Mesenchymal stem cell (in vitro differentiated cells and primary cell): ENCODE measurements at regions not wholly inside any gene's neighbourhood (a gene's known extent, or its start where the extent isn't known, plus 50 kb on each side); places are given as distances from the start of the nearest gene placed in this dataset.
A peak's percentile ranks its signal among the peaks of the same experiment; 100 is the strongest.
"Not testable (repeated sequence)": the region's sequence is repeated elsewhere in the genome, so short reads cannot be mapped to it uniquely, and the experiment has no call there.

ENCODE experiments used
- DNase-seq: peaks from one replicate; pipeline ENCODE4 v3.0.0-alpha.2; 2013
- H2AFZ ChIP-seq: one replicate; pipeline ENCODE4 v1.6.1; 2013; ENCODE audit warnings: low read depth, mild to moderate bottlenecking, control low read depth, inconsistent platforms, low read length, moderate library complexity
- H2AK5ac ChIP-seq: 2 replicates; pipeline ENCODE4 v1.6.1; 2013; ENCODE audit warnings: low read length, moderate library complexity, mild to moderate bottlenecking, inconsistent platforms; ENCODE audit not compliant: severe bottlenecking
- H2BK120ac ChIP-seq: one replicate; pipeline ENCODE4 v1.6.1; 2013; ENCODE audit warnings: low read depth, mild to moderate bottlenecking, inconsistent platforms, low read length, moderate library complexity
- H2BK12ac ChIP-seq, 2 experiments: one replicate each; pipeline ENCODE4 v1.6.1; 2013; ENCODE audit warnings: inconsistent platforms in 2 of 2, low read length in 2 of 2, mild to moderate bottlenecking in 2 of 2, moderate library complexity in 2 of 2, control low read depth in 1 of 2
- H2BK15ac ChIP-seq: one replicate; pipeline ENCODE4 v1.6.1; 2013; ENCODE audit warnings: mild to moderate bottlenecking, low read depth, inconsistent platforms; ENCODE audit not compliant: poor library complexity, severe bottlenecking
- H2BK5ac ChIP-seq: 2 replicates; pipeline ENCODE4 v1.6.1; 2013; ENCODE audit warnings: low read depth, mild to moderate bottlenecking, low read length, control low read depth, inconsistent platforms; ENCODE audit not compliant: poor library complexity, severe bottlenecking
- H3K14ac ChIP-seq, 2 experiments: one replicate each; pipeline ENCODE4 v1.6.1; 2013; ENCODE audit warnings: inconsistent platforms in 2 of 2, low read length in 2 of 2, control low read depth in 1 of 2, mild to moderate bottlenecking in 1 of 2, moderate library complexity in 1 of 2
- H3K18ac ChIP-seq, 2 experiments: one replicate each; pipeline ENCODE4 v1.6.1; 2013; ENCODE audit warnings: inconsistent platforms in 2 of 2, low read length in 2 of 2, control low read depth in 1 of 2, low read depth in 1 of 2, mild to moderate bottlenecking in 1 of 2
- H3K23ac ChIP-seq, 2 experiments: one replicate each; pipeline ENCODE4 v1.6.1; 2013; ENCODE audit warnings: inconsistent platforms in 2 of 2, low read length in 2 of 2, mild to moderate bottlenecking in 2 of 2, moderate library complexity in 2 of 2, control low read depth in 1 of 2
- H3K27ac ChIP-seq: 2 replicates; pipeline ENCODE4 v1.5.1; 2013; ENCODE audit warnings: mild to moderate bottlenecking, moderate library complexity, low read length, control low read depth, inconsistent platforms; ENCODE audit not compliant: poor library complexity, severe bottlenecking
- H3K27me3 ChIP-seq, 2 experiments: 2 replicates each; pipeline versions ENCODE4 v1.6.1 to v1.7.0; 2013; ENCODE audit warnings: low read length in 2 of 2, mild to moderate bottlenecking in 2 of 2, moderate library complexity in 2 of 2, control low read depth in 1 of 2, inconsistent platforms in 1 of 2; ENCODE audit not compliant: control insufficient read depth in 1 of 2, insufficient read depth in 1 of 2
- H3K36me3 ChIP-seq, 2 experiments: 2 replicates each; pipeline versions ENCODE4 v1.6.1 to v1.7.0; 2013; ENCODE audit warnings: low read length in 2 of 2, control low read depth in 1 of 2, inconsistent platforms in 1 of 2, low read depth in 1 of 2, mild to moderate bottlenecking in 1 of 2; ENCODE audit not compliant: insufficient read depth in 2 of 2, control insufficient read depth in 1 of 2
- H3K4ac ChIP-seq, 2 experiments: one replicate each; pipeline ENCODE4 v1.6.1; 2013; ENCODE audit warnings: inconsistent platforms in 2 of 2, low read length in 2 of 2, mild to moderate bottlenecking in 2 of 2, moderate library complexity in 2 of 2, control low read depth in 1 of 2, low read depth in 1 of 2
- H3K4me1 ChIP-seq: 2 replicates; pipeline ENCODE4 v1.6.1; 2013; ENCODE audit warnings: low read depth, low read length, control low read depth; ENCODE audit not compliant: control insufficient read depth, insufficient read depth
- H3K4me2 ChIP-seq: 2 replicates; pipeline ENCODE4 v1.6.1; 2013; ENCODE audit warnings: low read length, mild to moderate bottlenecking, inconsistent platforms; ENCODE audit not compliant: poor library complexity, severe bottlenecking
- H3K4me3 ChIP-seq, 2 experiments: 2 replicates each; pipeline versions ENCODE4 v1.5.1 to v1.7.0; 2013; ENCODE audit warnings: low read length in 2 of 2, mild to moderate bottlenecking in 2 of 2, control low read depth in 1 of 2, low read depth in 1 of 2; ENCODE audit not compliant: insufficient read depth in 1 of 2
- H3K79me1 ChIP-seq: replicated peaks from 2 replicates; pipeline ENCODE4 v1.6.1; 2013; ENCODE audit warnings: mild to moderate bottlenecking, control low read depth, low read length, inconsistent platforms; ENCODE audit not compliant: poor library complexity, severe bottlenecking
- H3K9ac ChIP-seq: 2 replicates; pipeline ENCODE4 v1.7.0; 2013; ENCODE audit warnings: mild to moderate bottlenecking, low read length, moderate library complexity
- H3K9me3 ChIP-seq: 2 replicates; pipeline ENCODE4 v1.7.0; 2013; ENCODE audit warnings: mild to moderate bottlenecking, low read length; ENCODE audit not compliant: control insufficient read depth
- H4K8ac ChIP-seq: one replicate; pipeline ENCODE4 v1.6.1; 2013; ENCODE audit warnings: inconsistent platforms, mild to moderate bottlenecking, low read length, moderate library complexity
- H4K91ac ChIP-seq: one replicate; pipeline ENCODE4 v1.6.1; 2013; ENCODE audit warnings: mild to moderate bottlenecking, low read length, inconsistent platforms
- WGBS: methylation state at CpG from one replicate; pipeline ENCODE4 v1.1.7; 2013; ENCODE audit warnings: mixed read lengths; 5-methylcytosine and 5-hydroxymethylcytosine counted together

GRCh38 chr6:153309651-153310050 is 178.6 kb upstream of the RGS17 start:
- Histone ChIP-seq H4K91ac (no peak overlapping the region), H3K4me3 (no peak overlapping the region), H2BK5ac (no peak overlapping the region), H3K79me1 (no peaks in the 10 kb centered on the region), H3K27me3 (peaks cover 0 to 8% of the 10 kb centered on the region in 2 experiments), H3K14ac (no peak overlapping the region), H3K9ac (no peak overlapping the region), H3K36me3 (no peaks in the 10 kb centered on the region), H4K8ac (no peak overlapping the region), H3K4ac (no peak overlapping the region), H2AK5ac (no peak overlapping the region), H2BK120ac (no peak overlapping the region), H2BK12ac (no peak overlapping the region), H3K27ac (no peak overlapping the region), H3K9me3 (no peaks in the 10 kb centered on the region), H3K18ac (no peak overlapping the region), H3K23ac (no peak overlapping the region), H2AFZ (no peak overlapping the region), H3K4me1 (no peaks in the 10 kb centered on the region), H3K4me2 (no peak overlapping the region), H2BK15ac (no peak overlapping the region)
- no peak for DNase-seq
- 79% methylated on average over 2 of the region's 2 CpGs for WGBS

- Histone ChIP-seq H3K36me3 (no peaks in the 10 kb centered on the region), H3K27me3 (no peaks in the 10 kb centered on the region), H2BK120ac (no peak overlapping the region), H3K4me1 (no peaks in the 10 kb centered on the region), H3K9ac (no peak overlapping the region), H3K9me3 (no peaks in the 10 kb centered on the region), H2AFZ (peak overlapping the region; percentile 8), H3K14ac (no peak overlapping the region), H4K91ac (no peak overlapping the region), H2BK5ac (no peak overlapping the region), H3K79me1 (no peaks in the 10 kb centered on the region), H3K4ac (no peak overlapping the region), H2BK12ac (no peak overlapping the region), H2AK5ac (no peak overlapping the region), H3K23ac (peak overlapping the region in 1 of 2 experiments; percentile 94), H3K4me3 (no peak overlapping the region), H3K27ac (no peak overlapping the region), H4K8ac (no peak overlapping the region), H2BK15ac (no peak overlapping the region), H3K18ac (no peak overlapping the region), H3K4me2 (no peak overlapping the region)
- no peak for DNase-seq
- WGBS: 88% methylated on average over 4 of the region's 8 CpGs
Measured at GRCh38 chr6:153302133-153302532, 171.1 kb upstream of the RGS17 start.

GRCh38 chr6:153301602-153302001 is 170.5 kb upstream of the RGS17 start:
- no peaks in the 10 kb centered on the region for H3K4me1 ChIP-seq
- no peaks in the 10 kb centered on the region for H3K36me3 ChIP-seq
- H3K4ac ChIP-seq: no peak overlapping the region
- no peak overlapping the region for H2AFZ ChIP-seq
- WGBS: 54% methylated on average over 6 of the region's 6 CpGs
- H3K79me1 ChIP-seq: no peaks in the 10 kb centered on the region
- no peak overlapping the region for H2BK120ac ChIP-seq
- H2AK5ac ChIP-seq: no peak overlapping the region
- no peak overlapping the region for H3K4me2 ChIP-seq
- H3K9ac ChIP-seq: no peak overlapping the region
- no peak overlapping the region for H3K23ac ChIP-seq
- no peak overlapping the region for H3K14ac ChIP-seq
- no peaks in the 10 kb centered on the region for H3K9me3 ChIP-seq
- H2BK5ac ChIP-seq: no peak overlapping the region
- no peak overlapping the region for H4K91ac ChIP-seq
- no peak overlapping the region for H4K8ac ChIP-seq
- H2BK15ac ChIP-seq: no peak overlapping the region
- H3K27ac ChIP-seq: no peak overlapping the region
- DNase-seq: peak; percentile 1
- H3K4me3 ChIP-seq: no peak overlapping the region
- H2BK12ac ChIP-seq: no peak overlapping the region
- H3K27me3 ChIP-seq: no peaks in the 10 kb centered on the region
- H3K18ac ChIP-seq: no peak overlapping the region

GRCh38 chr6:153282456-153282855 is 151.4 kb upstream of the RGS17 start:
- H4K91ac ChIP-seq, H3K27me3 ChIP-seq, DNase-seq, H3K4me2 ChIP-seq, H3K9ac ChIP-seq, H3K18ac ChIP-seq, H2BK120ac ChIP-seq, H3K36me3 ChIP-seq, H3K27ac ChIP-seq, H2AFZ ChIP-seq, H2BK12ac ChIP-seq, H2BK15ac ChIP-seq, H3K23ac ChIP-seq, H3K9me3 ChIP-seq, H3K14ac ChIP-seq, H4K8ac ChIP-seq, H2AK5ac ChIP-seq, H3K4me3 ChIP-seq, H3K4me1 ChIP-seq, H3K79me1 ChIP-seq, H2BK5ac ChIP-seq, H3K4ac ChIP-seq: not testable (repeated sequence)
- WGBS: 99% methylated on average over 7 of the region's 14 CpGs
